Stimulated activated naive B cell treated with anti-CD40 and anti-IgM and Interleukin-4, amounts not matched to agents 10 μg/mL and 1 μg/mL and 100 μg/mL, for 72 hours (primary cell): ENCODE measurements at regions not wholly inside any gene's neighbourhood (a gene's known extent, or its start where the extent isn't known, plus 50 kb on each side); places are given as distances from the start of the nearest gene placed in this dataset.
"Not testable (repeated sequence)": the region's sequence is repeated elsewhere in the genome, so short reads cannot be mapped to it uniquely, and the experiment has no call there.

ENCODE experiments used
- ATAC-seq, 2 donors: fragments of 150-1000 bp; cut with Tn5 transposase; replicated peaks; 2 replicates each; pipeline ENCODE4 v1.10.0; 2021; ENCODE audit warnings: moderate library complexity in 1 of 2
- DNase-seq: peaks from one replicate; pipeline ENCODE4 v3.0.0; 2021
- H3K27ac Mint-ChIP-seq: one replicate; pipeline ENCODE4 v1.8.0; 2022; ENCODE audit warnings: mild to moderate bottlenecking, mixed read lengths
- H3K27me3 Mint-ChIP-seq, 2 donors: one replicate each; pipeline ENCODE4 v1.8.0; 2022; ENCODE audit warnings: mixed read lengths in 2 of 2
- H3K36me3 Mint-ChIP-seq, 2 donors: one replicate each; pipeline ENCODE4 v1.8.0; 2022; ENCODE audit warnings: mixed read lengths in 2 of 2, mild to moderate bottlenecking in 1 of 2
- H3K4me1 Mint-ChIP-seq, 2 donors: one replicate each; pipeline ENCODE4 v1.8.0; 2022; ENCODE audit warnings: mixed read lengths in 2 of 2, mild to moderate bottlenecking in 1 of 2
- H3K4me3 Mint-ChIP-seq, 2 donors: one replicate each; pipeline ENCODE4 v1.8.0; 2022; ENCODE audit warnings: mild to moderate bottlenecking in 2 of 2, mixed read lengths in 2 of 2, moderate library complexity in 1 of 2
- H3K9me3 Mint-ChIP-seq, 2 donors: one replicate each; pipeline ENCODE4 v1.8.0; 2022; ENCODE audit warnings: mixed read lengths in 2 of 2, mild to moderate bottlenecking in 1 of 2

DNA sequence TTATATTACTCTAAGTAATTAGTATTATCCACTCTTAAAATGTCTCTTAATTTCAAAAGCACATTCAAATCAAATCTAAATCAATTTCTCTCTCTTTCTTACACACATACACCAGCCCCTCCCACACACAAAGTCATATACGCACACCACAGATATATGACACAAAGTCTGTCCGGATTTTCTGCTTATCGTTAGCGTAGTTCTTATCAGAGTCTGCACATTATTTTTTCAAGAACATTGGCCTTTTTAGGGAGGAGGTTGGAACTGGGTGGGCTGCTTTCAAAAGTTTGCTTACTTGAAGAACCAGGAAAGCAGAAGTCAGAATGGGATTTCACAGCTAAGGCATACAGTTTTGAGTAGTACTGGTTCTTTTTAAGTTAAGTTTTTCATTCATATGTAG is 387.6 kb upstream of the CHRM2 start:
- peaks cover 4% of the 10 kb centered on the region in 2 donors for H3K9me3 Mint-ChIP-seq
- DNase-seq, result no peak
- H3K27me3 Mint-ChIP-seq, result no peaks in the 10 kb centered on the region
- no peaks in the 10 kb centered on the region for H3K36me3 Mint-ChIP-seq
- H3K4me1 Mint-ChIP-seq, result no peaks in the 10 kb centered on the region
- H3K4me3 Mint-ChIP-seq, result no peak overlapping the region
- H3K27ac Mint-ChIP-seq, result no peak overlapping the region
- ATAC-seq, result no peak

DNA sequence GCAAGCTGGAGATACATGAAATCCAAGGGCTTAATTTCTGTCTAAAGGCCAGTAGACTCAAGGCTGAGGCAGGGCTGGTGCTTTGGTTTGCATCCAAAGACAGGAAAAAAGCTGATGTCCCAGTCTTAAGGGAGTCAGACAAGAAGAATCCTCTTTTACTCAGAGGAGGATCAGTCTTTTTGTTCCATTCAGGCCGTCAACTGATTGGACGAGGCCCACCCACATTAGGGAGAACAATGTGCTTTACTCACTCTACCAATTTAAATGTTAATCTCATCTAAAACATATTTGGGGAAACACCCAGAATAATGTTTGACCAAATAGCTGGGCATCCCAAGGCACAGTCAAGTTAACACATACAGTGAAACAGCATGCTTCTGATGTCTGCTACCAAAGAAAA is 388.5 kb upstream of the CHRM2 start:
- Mint-ChIP-seq H3K36me3 (no peaks in the 10 kb centered on the region), H3K27me3 (no peaks in the 10 kb centered on the region), H3K27ac (no peak overlapping the region), H3K9me3 (peaks cover 4 to 7% of the 10 kb centered on the region in 2 donors), H3K4me3 (no peak overlapping the region), H3K4me1 (no peaks in the 10 kb centered on the region)
- ATAC-seq (no peak), DNase-seq (no peak)

DNA sequence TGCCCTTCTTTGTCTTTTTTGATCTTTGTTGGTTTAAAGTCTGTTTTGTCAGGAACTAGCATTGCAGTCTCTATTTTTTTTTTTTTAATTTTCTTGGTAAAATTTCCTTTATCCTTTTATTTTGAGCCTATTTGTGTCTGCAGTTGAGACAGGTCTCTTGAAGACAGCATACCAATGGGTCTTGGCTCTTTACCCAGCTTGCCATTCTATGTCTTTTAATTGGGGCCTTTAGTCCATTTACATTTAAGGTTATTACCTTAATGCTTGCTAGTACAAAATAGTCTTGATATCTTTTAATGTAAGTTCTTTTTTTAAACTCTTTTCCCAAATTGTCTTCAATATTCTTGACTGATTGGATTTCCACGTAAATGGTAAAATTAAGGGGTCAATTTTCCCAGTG is 398.3 kb upstream of the CHRM2 start:
- H3K9me3 Mint-ChIP-seq, result peaks cover 22% of the 10 kb centered on the region in 2 donors
- ATAC-seq (no peak), DNase-seq (no peak)
- H3K36me3 Mint-ChIP-seq, result no peaks in the 10 kb centered on the region
- H3K27ac Mint-ChIP-seq, result no peak overlapping the region
- H3K4me3 Mint-ChIP-seq, result no peak overlapping the region
- H3K4me1 Mint-ChIP-seq, result no peaks in the 10 kb centered on the region
- no peaks in the 10 kb centered on the region for H3K27me3 Mint-ChIP-seq

DNA sequence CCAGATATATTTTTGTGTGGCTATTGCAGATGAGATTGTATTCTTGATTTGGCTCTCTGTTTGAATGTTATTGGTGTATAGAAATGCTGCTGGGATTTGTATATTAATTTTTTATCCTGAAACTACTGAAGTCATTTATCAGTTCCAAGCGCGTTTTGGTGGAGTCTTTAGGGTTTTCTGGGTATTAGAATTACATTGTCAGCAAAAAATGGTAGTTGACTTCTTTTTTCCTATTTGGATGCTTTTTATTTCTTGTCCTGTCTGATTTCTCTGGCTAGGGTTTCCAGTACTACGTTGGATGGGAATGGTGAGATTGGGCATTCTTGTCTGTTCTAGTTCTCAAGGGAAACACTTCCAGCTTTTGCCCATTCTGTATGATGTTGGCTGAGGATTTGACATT is 415.5 kb upstream of the CHRM2 start:
- no peak for ATAC-seq

DNA sequence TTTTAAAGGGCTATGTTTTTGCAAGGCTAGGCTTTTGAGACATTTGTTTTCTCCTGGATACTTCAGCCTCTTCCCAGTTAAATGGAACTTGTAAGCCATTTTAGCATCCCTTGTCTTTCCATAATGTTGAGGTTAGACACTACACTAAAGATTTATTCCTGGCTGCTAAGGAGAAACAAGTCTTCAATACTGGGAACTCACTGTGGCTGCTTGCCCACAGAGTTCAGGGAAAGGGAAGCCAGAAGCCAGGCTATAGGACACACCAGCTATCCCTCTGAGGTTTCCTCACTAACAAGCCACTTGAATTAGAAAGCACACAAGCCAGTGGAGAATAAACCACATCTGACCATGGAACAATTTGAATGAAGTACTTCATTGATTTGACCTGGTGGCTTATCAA is 421.7 kb upstream of the CHRM2 start:
- no peak overlapping the region for H3K27ac Mint-ChIP-seq
- no peaks in the 10 kb centered on the region for H3K27me3 Mint-ChIP-seq
- H3K36me3 Mint-ChIP-seq, result no peaks in the 10 kb centered on the region
- no peak for ATAC-seq
- no peaks in the 10 kb centered on the region for H3K4me1 Mint-ChIP-seq
- H3K9me3 Mint-ChIP-seq, result peaks cover 2 to 3% of the 10 kb centered on the region in 2 donors
- no peak overlapping the region for H3K4me3 Mint-ChIP-seq
- DNase-seq, result no peak

More for the DNA sequence above, 415.5 kb upstream of the CHRM2 start:
- Mint-ChIP-seq H3K4me3 (no peak overlapping the region), H3K9me3 (peaks cover 6 to 8% of the 10 kb centered on the region in 2 donors), H3K36me3 (no peaks in the 10 kb centered on the region), H3K4me1 (no peaks in the 10 kb centered on the region), H3K27ac (no peak overlapping the region), H3K27me3 (no peaks in the 10 kb centered on the region)
- DNase-seq, result no peak

DNA sequence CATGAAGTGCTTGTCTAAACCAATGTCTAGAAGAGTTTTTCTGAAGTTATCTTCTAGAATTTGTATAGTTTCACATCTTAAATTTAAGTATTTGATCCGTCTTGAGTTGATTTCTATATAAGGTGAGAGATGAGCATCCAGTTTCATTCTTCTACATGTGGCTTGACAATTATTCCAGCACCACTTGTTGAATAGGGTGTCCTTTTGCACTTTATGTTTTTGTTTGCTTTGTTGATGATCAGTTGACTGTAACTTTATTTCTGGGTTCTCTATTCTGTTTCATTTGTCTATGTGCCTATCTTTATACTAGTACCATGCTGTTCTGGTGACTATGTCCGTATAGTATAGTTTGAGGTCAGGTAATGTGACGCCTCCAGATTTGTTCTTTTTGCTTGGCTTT is 426.6 kb upstream of the CHRM2 start:
- Mint-ChIP-seq H3K27me3 (no peaks in the 10 kb centered on the region), H3K4me1 (no peaks in the 10 kb centered on the region), H3K4me3 (no peak overlapping the region), H3K27ac (no peak overlapping the region), H3K9me3 (peaks cover 0 to 4% of the 10 kb centered on the region in 2 donors), H3K36me3 (no peaks in the 10 kb centered on the region)
- DNase-seq, result no peak
- no peak for ATAC-seq

DNA sequence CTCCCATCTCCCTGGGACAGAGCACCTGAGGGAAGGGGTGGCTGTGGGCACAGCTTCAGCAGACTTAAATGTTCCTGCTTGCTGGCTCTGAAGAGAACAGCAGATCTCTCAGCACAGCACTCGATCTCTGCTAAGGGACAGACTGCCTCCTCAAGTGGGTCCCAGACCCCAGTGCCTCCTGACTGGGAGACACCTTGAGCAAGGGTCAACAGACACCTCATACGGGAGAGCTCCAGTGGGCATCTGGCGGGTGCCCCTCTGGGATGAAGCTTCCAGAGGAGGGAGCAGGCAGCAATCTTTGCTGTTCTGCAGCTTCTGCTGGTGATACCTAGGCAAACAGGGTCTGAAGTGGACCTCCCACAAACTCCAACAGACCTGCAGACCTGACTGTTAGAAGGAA is 436.7 kb upstream of the CHRM2 start:
- not testable (repeated sequence) for H3K4me1 Mint-ChIP-seq, H3K9me3 Mint-ChIP-seq, H3K4me3 Mint-ChIP-seq, H3K27ac Mint-ChIP-seq, DNase-seq, ATAC-seq, H3K36me3 Mint-ChIP-seq, H3K27me3 Mint-ChIP-seq

DNA sequence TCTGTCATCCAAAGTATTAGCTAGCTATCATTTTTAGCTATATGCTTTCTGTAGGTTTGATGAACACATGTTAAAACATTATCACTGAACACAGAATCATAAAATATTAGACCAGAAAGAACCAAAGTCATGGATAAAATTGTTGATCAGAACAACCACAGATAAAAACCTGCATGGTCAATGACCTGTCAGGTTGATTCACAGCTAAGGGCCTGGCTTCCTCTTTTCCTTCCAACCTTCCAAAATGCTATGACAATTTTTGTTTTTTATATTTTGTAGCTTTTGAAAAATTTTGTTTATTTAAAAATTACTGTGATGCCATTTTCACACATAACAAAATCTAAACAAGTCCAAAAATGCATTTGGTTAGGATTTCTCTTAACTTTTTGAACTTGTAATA is 444.4 kb upstream of the CHRM2 start:
- Mint-ChIP-seq H3K27me3 (no peaks in the 10 kb centered on the region), H3K4me1 (no peaks in the 10 kb centered on the region), H3K4me3 (no peak overlapping the region), H3K9me3 (peaks cover 0 to 4% of the 10 kb centered on the region in 2 donors), H3K27ac (no peak overlapping the region), H3K36me3 (no peaks in the 10 kb centered on the region)
- ATAC-seq, result no peak
- no peak for DNase-seq

DNA sequence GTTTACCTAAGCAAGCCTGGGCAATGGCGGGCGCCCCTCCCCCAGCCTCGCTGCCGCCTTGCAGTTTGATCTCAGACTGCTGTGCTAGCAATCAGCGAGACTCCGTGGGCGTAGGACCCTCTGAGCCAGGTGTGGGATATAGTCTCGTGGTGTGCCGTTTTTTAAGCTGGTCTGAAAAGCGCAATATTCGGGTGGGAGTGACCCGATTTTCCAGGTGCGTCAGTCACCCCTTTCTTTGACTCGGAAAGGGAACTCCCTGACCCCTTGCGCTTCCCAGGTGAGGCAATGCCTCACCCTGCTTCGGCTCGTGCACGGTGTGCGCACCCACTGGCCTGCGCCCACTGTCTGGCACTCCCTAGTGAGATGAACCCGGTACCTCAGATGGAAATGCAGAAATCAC is 442.6 kb upstream of the MTPN start:
- not testable (repeated sequence) for H3K4me3 Mint-ChIP-seq, H3K27ac Mint-ChIP-seq, H3K4me1 Mint-ChIP-seq, ATAC-seq, DNase-seq, H3K27me3 Mint-ChIP-seq, H3K9me3 Mint-ChIP-seq, H3K36me3 Mint-ChIP-seq

DNA sequence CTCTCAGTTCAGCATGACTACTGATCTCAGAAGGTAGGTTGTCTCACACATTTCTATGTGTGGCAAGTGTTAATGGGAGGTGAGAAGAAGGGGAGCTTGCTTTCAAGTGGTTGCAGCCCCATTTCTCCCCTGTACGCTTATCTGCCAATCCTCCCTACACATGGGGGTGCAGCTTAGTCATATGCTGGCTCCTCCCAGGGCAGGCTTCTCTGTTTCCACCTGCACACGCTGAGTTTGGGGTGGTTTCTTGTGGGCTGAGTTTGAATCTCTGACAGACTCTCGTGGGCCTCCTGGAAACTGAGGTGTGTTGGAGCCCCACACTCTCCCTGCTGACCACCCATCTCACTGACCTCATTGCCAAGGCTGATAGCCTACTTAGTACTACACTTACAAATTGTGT is 435.8 kb upstream of the MTPN start:
- Mint-ChIP-seq H3K4me3 (no peak overlapping the region), H3K27me3 (no peaks in the 10 kb centered on the region), H3K9me3 (peaks cover 0 to 2% of the 10 kb centered on the region in 2 donors), H3K36me3 (no peaks in the 10 kb centered on the region), H3K27ac (no peak overlapping the region), H3K4me1 (no peaks in the 10 kb centered on the region)
- DNase-seq, result no peak
- no peak for ATAC-seq

DNA sequence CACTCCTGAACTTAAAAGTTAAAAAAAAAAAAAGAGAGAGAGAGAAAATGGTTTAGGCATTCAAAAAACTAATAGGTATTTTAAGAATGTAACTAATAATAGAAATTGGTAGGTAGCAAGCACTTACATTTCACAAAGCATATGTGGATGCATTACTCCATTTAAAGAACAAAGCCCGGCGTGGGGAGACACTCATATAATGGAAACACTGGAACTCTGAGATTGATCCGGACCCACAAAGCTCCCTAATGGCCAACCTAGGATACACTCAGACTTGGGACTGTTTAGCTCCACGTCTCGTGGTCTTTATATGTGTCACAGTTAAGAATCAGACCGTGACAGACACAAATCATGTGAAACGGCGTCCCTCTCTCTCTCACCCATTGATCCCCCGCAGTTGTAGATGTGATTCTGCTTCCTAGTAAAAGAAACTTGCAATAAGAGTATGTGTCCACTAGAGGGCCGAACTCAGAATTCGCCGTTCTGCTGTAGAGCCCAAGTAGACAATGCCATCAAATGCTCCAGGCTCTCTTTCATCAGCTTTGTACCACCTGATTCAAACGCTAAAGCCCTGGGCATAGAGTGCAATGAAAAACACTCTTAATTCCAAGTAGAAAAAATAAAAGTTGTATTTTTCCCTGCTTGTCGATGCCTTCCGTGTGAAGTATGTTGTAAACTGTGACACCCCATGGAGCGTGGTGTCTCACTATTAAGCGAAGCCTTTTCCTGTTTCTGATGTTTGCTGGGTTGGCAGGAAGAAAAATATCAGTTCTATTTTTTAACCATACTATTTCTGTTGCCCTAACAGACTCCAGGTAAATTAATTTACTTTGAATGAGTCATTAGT is 429.0 kb upstream of the MTPN start:
- DNase-seq (peak; percentile 3), ATAC-seq (peak; percentile 85 to 88)
- Mint-ChIP-seq H3K9me3 (no peaks in the 10 kb centered on the region), H3K4me3 (no peak overlapping the region), H3K27ac (no peak overlapping the region), H3K27me3 (peaks cover 0 to 9% of the 10 kb centered on the region in 2 donors), H3K36me3 (no peaks in the 10 kb centered on the region), H3K4me1 (peaks cover 2 to 5% of the 10 kb centered on the region in 2 donors)

DNA sequence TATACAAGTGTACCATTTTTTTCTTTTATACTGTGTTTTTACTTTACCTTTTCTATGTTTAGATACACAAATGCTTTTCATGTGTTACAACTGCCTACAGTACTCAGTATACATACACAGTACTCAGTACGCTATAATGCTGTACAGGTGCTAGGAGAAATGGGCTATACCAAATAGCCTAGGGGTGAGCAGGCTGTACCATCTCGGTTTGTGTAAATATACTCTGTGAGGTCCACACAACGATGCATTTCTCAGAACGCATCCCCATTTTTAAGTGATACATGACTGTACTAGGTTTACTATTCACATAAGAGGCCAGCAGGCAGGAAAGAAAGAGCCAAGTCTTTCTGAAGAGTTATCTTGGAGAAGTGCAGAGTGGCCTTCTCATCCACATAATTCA is 426.4 kb upstream of the MTPN start:
- no peak overlapping the region for H3K4me3 Mint-ChIP-seq
- no peaks in the 10 kb centered on the region for H3K9me3 Mint-ChIP-seq
- H3K27ac Mint-ChIP-seq, result no peak overlapping the region
- no peaks in the 10 kb centered on the region for H3K36me3 Mint-ChIP-seq
- ATAC-seq, result no peak
- H3K4me1 Mint-ChIP-seq, result peaks cover 2 to 5% of the 10 kb centered on the region in 2 donors
- no peak for DNase-seq
- H3K27me3 Mint-ChIP-seq, result peaks cover 0 to 9% of the 10 kb centered on the region in 2 donors

DNA sequence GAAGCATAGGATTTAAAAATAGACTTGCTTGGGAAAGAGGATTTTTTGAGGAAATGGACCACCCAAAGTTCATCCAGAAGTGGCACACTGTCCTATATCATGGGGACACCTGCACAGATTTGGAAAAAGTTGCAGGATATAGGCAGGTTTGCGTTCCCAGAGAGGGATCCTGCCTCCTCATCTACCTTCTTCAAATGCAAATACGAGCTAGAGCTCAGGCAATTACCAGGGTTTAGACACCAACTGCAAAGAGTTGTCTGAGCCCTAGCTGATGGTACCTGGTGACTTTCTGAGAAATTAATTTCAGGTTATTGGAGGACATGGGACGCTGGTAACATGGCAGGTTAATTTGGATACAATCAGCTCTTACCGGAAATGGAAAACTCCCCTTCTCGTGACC is 423.7 kb upstream of the MTPN start:
- no peaks in the 10 kb centered on the region for H3K9me3 Mint-ChIP-seq
- no peak overlapping the region for H3K4me3 Mint-ChIP-seq
- no peak for ATAC-seq
- no peak overlapping the region for H3K27ac Mint-ChIP-seq
- DNase-seq, result no peak
- H3K27me3 Mint-ChIP-seq, result peaks cover 0 to 5% of the 10 kb centered on the region in 2 donors
- peaks cover 0 to under 1% of the 10 kb centered on the region in 2 donors for H3K4me1 Mint-ChIP-seq
- H3K36me3 Mint-ChIP-seq, result no peaks in the 10 kb centered on the region

DNA sequence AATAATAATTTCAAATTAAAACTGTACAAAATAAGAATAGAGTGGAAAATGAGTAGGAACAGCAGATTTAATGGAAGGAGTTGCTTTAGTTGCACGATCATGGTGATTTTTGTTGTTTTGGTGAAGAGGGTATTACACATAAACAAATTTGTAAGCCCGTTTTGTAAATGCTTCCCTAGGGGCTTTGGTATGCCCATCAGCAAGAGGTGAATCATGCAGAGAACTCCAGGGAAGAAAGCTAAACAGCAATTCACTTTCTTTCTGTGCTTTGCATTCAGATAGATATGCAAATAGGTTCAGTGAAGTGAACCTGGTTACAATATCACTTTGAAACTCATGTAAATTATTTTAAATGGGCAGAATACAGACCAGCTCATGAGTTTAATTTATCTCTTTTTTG is 422.2 kb upstream of the MTPN start:
- no peaks in the 10 kb centered on the region for H3K36me3 Mint-ChIP-seq
- no peak overlapping the region for H3K4me3 Mint-ChIP-seq
- no peak overlapping the region for H3K27ac Mint-ChIP-seq
- no peaks in the 10 kb centered on the region for H3K9me3 Mint-ChIP-seq
- ATAC-seq (no peak), DNase-seq (no peak)
- no peaks in the 10 kb centered on the region for H3K4me1 Mint-ChIP-seq
- H3K27me3 Mint-ChIP-seq, result no peaks in the 10 kb centered on the region

DNA sequence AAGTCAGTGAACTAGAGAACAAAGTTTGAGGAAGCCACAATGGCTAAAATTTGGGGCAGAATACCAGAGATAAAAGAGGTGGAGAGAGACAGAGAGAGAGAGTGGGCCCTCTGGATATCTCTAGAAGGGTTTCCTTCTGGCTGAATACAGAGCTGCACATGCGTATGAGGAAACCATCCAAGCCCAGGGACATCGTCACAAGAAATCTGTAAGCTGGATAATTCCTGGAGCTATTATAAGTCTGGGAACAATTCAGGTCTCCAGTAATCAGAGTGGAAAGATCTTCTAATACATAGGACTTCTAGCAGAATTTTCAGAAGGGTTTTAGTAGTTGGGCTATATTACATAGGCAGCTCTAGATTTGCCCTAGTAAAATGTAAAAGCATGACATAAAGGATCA is 415.7 kb upstream of the MTPN start:
- Mint-ChIP-seq H3K9me3 (no peaks in the 10 kb centered on the region), H3K4me3 (no peak overlapping the region), H3K4me1 (no peaks in the 10 kb centered on the region), H3K27me3 (no peaks in the 10 kb centered on the region), H3K36me3 (no peaks in the 10 kb centered on the region), H3K27ac (no peak overlapping the region)
- ATAC-seq (no peak), DNase-seq (no peak)
